Mesenchymal stem cell (in vitro differentiated cells and primary cell): ENCODE measurements at regions not wholly inside any gene's neighbourhood (a gene's known extent, or its start where the extent isn't known, plus 50 kb on each side); places are given as distances from the start of the nearest gene placed in this dataset.

Experiments
- DNase-seq: peaks from one replicate; pipeline ENCODE4 v3.0.0-alpha.2; 2013
- H2AFZ ChIP-seq: one replicate; pipeline ENCODE4 v1.6.1; 2013; ENCODE audit warnings: low read depth, mild to moderate bottlenecking, control low read depth, inconsistent platforms, low read length, moderate library complexity
- H2AK5ac ChIP-seq: 2 replicates; pipeline ENCODE4 v1.6.1; 2013; ENCODE audit warnings: low read length, moderate library complexity, mild to moderate bottlenecking, inconsistent platforms; ENCODE audit not compliant: severe bottlenecking
- H2BK120ac ChIP-seq: one replicate; pipeline ENCODE4 v1.6.1; 2013; ENCODE audit warnings: low read depth, mild to moderate bottlenecking, inconsistent platforms, low read length, moderate library complexity
- H2BK12ac ChIP-seq, 2 experiments: one replicate each; pipeline ENCODE4 v1.6.1; 2013; ENCODE audit warnings: inconsistent platforms in 2 of 2, low read length in 2 of 2, mild to moderate bottlenecking in 2 of 2, moderate library complexity in 2 of 2, control low read depth in 1 of 2
- H2BK15ac ChIP-seq: one replicate; pipeline ENCODE4 v1.6.1; 2013; ENCODE audit warnings: mild to moderate bottlenecking, low read depth, inconsistent platforms; ENCODE audit not compliant: poor library complexity, severe bottlenecking
- H2BK5ac ChIP-seq: 2 replicates; pipeline ENCODE4 v1.6.1; 2013; ENCODE audit warnings: low read depth, mild to moderate bottlenecking, low read length, control low read depth, inconsistent platforms; ENCODE audit not compliant: poor library complexity, severe bottlenecking
- H3K14ac ChIP-seq, 2 experiments: one replicate each; pipeline ENCODE4 v1.6.1; 2013; ENCODE audit warnings: inconsistent platforms in 2 of 2, low read length in 2 of 2, control low read depth in 1 of 2, mild to moderate bottlenecking in 1 of 2, moderate library complexity in 1 of 2
- H3K18ac ChIP-seq, 2 experiments: one replicate each; pipeline ENCODE4 v1.6.1; 2013; ENCODE audit warnings: inconsistent platforms in 2 of 2, low read length in 2 of 2, control low read depth in 1 of 2, low read depth in 1 of 2, mild to moderate bottlenecking in 1 of 2
- H3K23ac ChIP-seq, 2 experiments: one replicate each; pipeline ENCODE4 v1.6.1; 2013; ENCODE audit warnings: inconsistent platforms in 2 of 2, low read length in 2 of 2, mild to moderate bottlenecking in 2 of 2, moderate library complexity in 2 of 2, control low read depth in 1 of 2
- H3K27ac ChIP-seq: 2 replicates; pipeline ENCODE4 v1.5.1; 2013; ENCODE audit warnings: mild to moderate bottlenecking, moderate library complexity, low read length, control low read depth, inconsistent platforms; ENCODE audit not compliant: poor library complexity, severe bottlenecking
- H3K27me3 ChIP-seq, 2 experiments: 2 replicates each; pipeline versions ENCODE4 v1.6.1 to v1.7.0; 2013; ENCODE audit warnings: low read length in 2 of 2, mild to moderate bottlenecking in 2 of 2, moderate library complexity in 2 of 2, control low read depth in 1 of 2, inconsistent platforms in 1 of 2; ENCODE audit not compliant: control insufficient read depth in 1 of 2, insufficient read depth in 1 of 2
- H3K36me3 ChIP-seq, 2 experiments: 2 replicates each; pipeline versions ENCODE4 v1.6.1 to v1.7.0; 2013; ENCODE audit warnings: low read length in 2 of 2, control low read depth in 1 of 2, inconsistent platforms in 1 of 2, low read depth in 1 of 2, mild to moderate bottlenecking in 1 of 2; ENCODE audit not compliant: insufficient read depth in 2 of 2, control insufficient read depth in 1 of 2
- H3K4ac ChIP-seq, 2 experiments: one replicate each; pipeline ENCODE4 v1.6.1; 2013; ENCODE audit warnings: inconsistent platforms in 2 of 2, low read length in 2 of 2, mild to moderate bottlenecking in 2 of 2, moderate library complexity in 2 of 2, control low read depth in 1 of 2, low read depth in 1 of 2
- H3K4me1 ChIP-seq: 2 replicates; pipeline ENCODE4 v1.6.1; 2013; ENCODE audit warnings: low read depth, low read length, control low read depth; ENCODE audit not compliant: control insufficient read depth, insufficient read depth
- H3K4me2 ChIP-seq: 2 replicates; pipeline ENCODE4 v1.6.1; 2013; ENCODE audit warnings: low read length, mild to moderate bottlenecking, inconsistent platforms; ENCODE audit not compliant: poor library complexity, severe bottlenecking
- H3K4me3 ChIP-seq, 2 experiments: 2 replicates each; pipeline versions ENCODE4 v1.5.1 to v1.7.0; 2013; ENCODE audit warnings: low read length in 2 of 2, mild to moderate bottlenecking in 2 of 2, control low read depth in 1 of 2, low read depth in 1 of 2; ENCODE audit not compliant: insufficient read depth in 1 of 2
- H3K79me1 ChIP-seq: replicated peaks from 2 replicates; pipeline ENCODE4 v1.6.1; 2013; ENCODE audit warnings: mild to moderate bottlenecking, control low read depth, low read length, inconsistent platforms; ENCODE audit not compliant: poor library complexity, severe bottlenecking
- H3K9ac ChIP-seq: 2 replicates; pipeline ENCODE4 v1.7.0; 2013; ENCODE audit warnings: mild to moderate bottlenecking, low read length, moderate library complexity
- H3K9me3 ChIP-seq: 2 replicates; pipeline ENCODE4 v1.7.0; 2013; ENCODE audit warnings: mild to moderate bottlenecking, low read length; ENCODE audit not compliant: control insufficient read depth
- H4K8ac ChIP-seq: one replicate; pipeline ENCODE4 v1.6.1; 2013; ENCODE audit warnings: inconsistent platforms, mild to moderate bottlenecking, low read length, moderate library complexity
- H4K91ac ChIP-seq: one replicate; pipeline ENCODE4 v1.6.1; 2013; ENCODE audit warnings: mild to moderate bottlenecking, low read length, inconsistent platforms
- WGBS: methylation state at CpG from one replicate; pipeline ENCODE4 v1.1.7; 2013; ENCODE audit warnings: mixed read lengths; 5-methylcytosine and 5-hydroxymethylcytosine counted together

- DNase-seq = no peak
- no peak overlapping the region for H3K9ac ChIP-seq
- H3K14ac ChIP-seq = no peak overlapping the region
- no peak overlapping the region for H3K23ac ChIP-seq
- H4K8ac ChIP-seq = no peak overlapping the region
- no peak overlapping the region for H2BK15ac ChIP-seq
- no peak overlapping the region for H2AFZ ChIP-seq
- H3K4ac ChIP-seq = no peak overlapping the region
- peaks cover 22 to 45% of the 10 kb centered on the region in 2 experiments for H3K27me3 ChIP-seq
- H4K91ac ChIP-seq = no peak overlapping the region
- no peak overlapping the region for H2BK12ac ChIP-seq
- H3K27ac ChIP-seq = no peak overlapping the region
- H3K9me3 ChIP-seq = no peaks in the 10 kb centered on the region
- no peak overlapping the region for H3K4me2 ChIP-seq
- no peak overlapping the region for H2BK120ac ChIP-seq
- H3K36me3 ChIP-seq = no peaks in the 10 kb centered on the region
- H3K4me1 ChIP-seq = no peaks in the 10 kb centered on the region
- no peak overlapping the region for H2AK5ac ChIP-seq
- no peak overlapping the region for H2BK5ac ChIP-seq
- WGBS = 72% methylated on average over 2 of the region's 3 CpGs
- H3K79me1 ChIP-seq = no peaks in the 10 kb centered on the region
- H3K4me3 ChIP-seq = no peak overlapping the region
- H3K18ac ChIP-seq = no peak overlapping the region
Observed at GRCh38 chr9:107105784-107106183, 177.3 kb upstream of the RAD23B start.

- Histone ChIP-seq H2AK5ac (no peak overlapping the region), H2BK5ac (no peak overlapping the region), H2AFZ (no peak overlapping the region), H2BK120ac (no peak overlapping the region), H3K18ac (no peak overlapping the region), H2BK12ac (no peak overlapping the region), H4K8ac (no peak overlapping the region), H2BK15ac (no peak overlapping the region), H3K4me3 (no peak overlapping the region), H4K91ac (no peak overlapping the region), H3K9me3 (no peaks in the 10 kb centered on the region), H3K79me1 (no peaks in the 10 kb centered on the region), H3K27ac (no peak overlapping the region), H3K14ac (no peak overlapping the region), H3K27me3 (peaks cover 26 to 52% of the 10 kb centered on the region in 2 experiments), H3K36me3 (no peaks in the 10 kb centered on the region), H3K9ac (no peak overlapping the region), H3K23ac (no peak overlapping the region), H3K4ac (no peak overlapping the region), H3K4me1 (no peaks in the 10 kb centered on the region), H3K4me2 (no peak overlapping the region)
- 75% methylated on average over 2 of the region's 3 CpGs for WGBS
- no peak for DNase-seq
Observed at GRCh38 chr9:107106416-107106815, 176.7 kb upstream of the RAD23B start.

GRCh38 chr9:107108342-107109130 is 174.5 kb upstream of the RAD23B start:
- Histone ChIP-seq H3K27ac (no peak overlapping the region), H3K79me1 (no peaks in the 10 kb centered on the region), H3K4me2 (no peak overlapping the region), H2AK5ac (no peak overlapping the region), H3K4me3 (no peak overlapping the region), H3K4me1 (no peaks in the 10 kb centered on the region), H2BK5ac (no peak overlapping the region), H3K9ac (no peak overlapping the region), H3K36me3 (no peaks in the 10 kb centered on the region), H3K23ac (no peak overlapping the region), H3K14ac (no peak overlapping the region), H2BK15ac (no peak overlapping the region), H3K18ac (no peak overlapping the region), H2AFZ (no peak overlapping the region), H4K8ac (no peak overlapping the region), H3K9me3 (no peaks in the 10 kb centered on the region), H2BK120ac (no peak overlapping the region), H4K91ac (no peak overlapping the region), H3K27me3 (peaks cover 32 to 70% of the 10 kb centered on the region in 2 experiments), H3K4ac (no peak overlapping the region), H2BK12ac (no peak overlapping the region)
- 79% methylated on average over 7 of the region's 7 CpGs for WGBS
- DNase-seq = no peak

DNA sequence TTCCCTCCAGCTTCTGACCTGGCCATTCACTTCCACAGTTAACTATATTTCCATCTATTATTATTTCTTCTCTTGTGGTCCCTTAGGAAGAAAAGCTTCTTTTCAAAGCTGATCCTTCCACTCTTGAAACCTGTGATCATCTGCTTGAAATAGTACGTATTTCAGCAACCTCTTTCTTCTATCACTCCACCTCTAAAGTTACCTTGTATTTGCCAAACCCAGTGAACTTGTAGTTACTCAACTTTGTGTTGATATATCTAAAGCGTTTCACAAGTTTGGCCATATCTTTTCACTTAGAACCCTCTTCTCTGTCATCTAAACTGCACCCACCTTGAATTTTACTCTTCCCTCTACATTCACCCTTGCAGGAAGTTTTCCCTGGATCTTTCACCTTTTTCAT is 173.8 kb upstream of the RAD23B start:
- no peak overlapping the region for H4K8ac ChIP-seq
- no peak overlapping the region for H3K14ac ChIP-seq
- WGBS = 88% methylated on average over 2 of the region's 2 CpGs

More for the DNA sequence above, 173.8 kb upstream of the RAD23B start:
- Histone ChIP-seq H3K27me3 (peaks cover 35 to 75% of the 10 kb centered on the region in 2 experiments), H3K18ac (no peak overlapping the region), H3K4me3 (no peak overlapping the region), H2BK5ac (no peak overlapping the region), H3K4me2 (no peak overlapping the region), H3K4me1 (no peaks in the 10 kb centered on the region), H2AK5ac (no peak overlapping the region), H3K79me1 (no peaks in the 10 kb centered on the region), H4K91ac (no peak overlapping the region), H3K36me3 (no peaks in the 10 kb centered on the region), H2BK12ac (no peak overlapping the region), H3K9ac (no peak overlapping the region), H2BK120ac (no peak overlapping the region), H3K23ac (no peak overlapping the region), H3K9me3 (no peaks in the 10 kb centered on the region), H3K27ac (no peak overlapping the region), H3K4ac (no peak overlapping the region), H2AFZ (no peak overlapping the region), H2BK15ac (no peak overlapping the region)
- DNase-seq = no peak
